Ascending aorta (tissue), 2 donors: ENCODE measurements at regions not wholly inside any gene's neighbourhood (a gene's known extent, or its start where the extent isn't known, plus 50 kb on each side); places are given as distances from the start of the nearest gene placed in this dataset.
"Not testable (repeated sequence)": the region's sequence is repeated elsewhere in the genome, so short reads cannot be mapped to it uniquely, and the experiment has no call there.

Experiments
- DNase-seq, 2 donors: peaks; one replicate each; pipeline ENCODE4 v3.0.0-alpha.2; 2019; ENCODE audit warnings: low spot score in 2 of 2
- H3K27ac ChIP-seq, 2 donors: fragments of 200-600 bp; sonication (generic); one replicate each; pipeline ENCODE4 v1.5.1; 2016 to 2017; ENCODE audit warnings: mild to moderate bottlenecking in 1 of 2
- H3K27me3 ChIP-seq: fragments of 200-600 bp; sonication (generic); one replicate; pipeline ENCODE4 v1.5.1; 2017
- H3K36me3 ChIP-seq, 2 donors: fragments of 200-600 bp; sonication (generic); one replicate each; pipeline ENCODE4 v1.5.1; 2016
- H3K4me1 ChIP-seq, 2 donors: fragments of 200-600 bp; sonication (generic); one replicate each; pipeline ENCODE4 v1.5.1; 2016 to 2017; ENCODE audit warnings: mild to moderate bottlenecking in 1 of 2
- H3K4me3 ChIP-seq, 2 donors: fragments of 200-600 bp; sonication (generic); one replicate each; pipeline ENCODE4 v1.5.1; 2016 to 2017; ENCODE audit warnings: mild to moderate bottlenecking in 1 of 2
- H3K9me3 ChIP-seq, 2 donors: fragments of 200-600 bp; sonication (generic); one replicate each; pipeline ENCODE4 v1.5.1; 2016
- intact Hi-C: fragments of 100-400 bp; cut with DNase I; formaldehyde crosslinking; loops from one replicate; pipeline ENCODE4 v1.15.1; 2023
- TF ChIP-seq, protein P1 (sequence below), 3 experiments: fragments of 200-600 bp in 2 of 3; fragments of 450-650 bp in 1 of 3; sonication (generic) in 2 of 3; IDR thresholded peaks; one replicate each; pipeline ENCODE4 v1.5.1; 2016 to 2019; ENCODE audit warnings: antibody characterized with exemption in 3 of 3, mild to moderate bottlenecking in 1 of 3, moderate library complexity in 1 of 3

DNA sequence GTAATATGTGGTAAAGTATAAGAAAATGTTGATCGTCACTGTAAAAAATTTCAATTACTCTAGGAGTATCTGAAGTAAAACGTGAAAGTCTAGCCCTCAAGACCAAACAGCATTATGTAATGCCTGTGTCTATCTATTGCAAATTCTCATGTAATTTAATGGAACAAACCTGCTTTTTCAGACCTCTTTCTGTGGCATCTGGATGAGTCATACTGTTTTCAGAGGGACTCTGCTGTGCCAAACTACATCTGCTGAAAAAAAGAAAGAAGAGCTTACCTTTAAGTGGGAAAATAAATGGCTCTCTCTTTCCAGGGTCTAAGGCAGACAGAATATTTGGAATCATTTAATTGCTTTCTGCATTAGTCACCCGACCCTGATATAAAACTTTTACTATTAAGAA, 89.8 kb upstream of the ARMCX2 start:
- Histone ChIP-seq H3K36me3 (no peaks in the 10 kb centered on the region), H3K4me1 (no peaks in the 10 kb centered on the region), H3K27ac (no peak overlapping the region), H3K4me3 (no peak overlapping the region), H3K27me3 (no peaks in the 10 kb centered on the region), H3K9me3 (no peaks in the 10 kb centered on the region)
- DNase-seq: no peak
- TF ChIP-seq, protein P1, sequence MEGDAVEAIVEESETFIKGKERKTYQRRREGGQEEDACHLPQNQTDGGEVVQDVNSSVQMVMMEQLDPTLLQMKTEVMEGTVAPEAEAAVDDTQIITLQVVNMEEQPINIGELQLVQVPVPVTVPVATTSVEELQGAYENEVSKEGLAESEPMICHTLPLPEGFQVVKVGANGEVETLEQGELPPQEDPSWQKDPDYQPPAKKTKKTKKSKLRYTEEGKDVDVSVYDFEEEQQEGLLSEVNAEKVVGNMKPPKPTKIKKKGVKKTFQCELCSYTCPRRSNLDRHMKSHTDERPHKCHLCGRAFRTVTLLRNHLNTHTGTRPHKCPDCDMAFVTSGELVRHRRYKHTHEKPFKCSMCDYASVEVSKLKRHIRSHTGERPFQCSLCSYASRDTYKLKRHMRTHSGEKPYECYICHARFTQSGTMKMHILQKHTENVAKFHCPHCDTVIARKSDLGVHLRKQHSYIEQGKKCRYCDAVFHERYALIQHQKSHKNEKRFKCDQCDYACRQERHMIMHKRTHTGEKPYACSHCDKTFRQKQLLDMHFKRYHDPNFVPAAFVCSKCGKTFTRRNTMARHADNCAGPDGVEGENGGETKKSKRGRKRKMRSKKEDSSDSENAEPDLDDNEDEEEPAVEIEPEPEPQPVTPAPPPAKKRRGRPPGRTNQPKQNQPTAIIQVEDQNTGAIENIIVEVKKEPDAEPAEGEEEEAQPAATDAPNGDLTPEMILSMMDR (IDR thresholded peaks at IDR 0.05): no peak
- intact Hi-C loops: no loop called here

DNA sequence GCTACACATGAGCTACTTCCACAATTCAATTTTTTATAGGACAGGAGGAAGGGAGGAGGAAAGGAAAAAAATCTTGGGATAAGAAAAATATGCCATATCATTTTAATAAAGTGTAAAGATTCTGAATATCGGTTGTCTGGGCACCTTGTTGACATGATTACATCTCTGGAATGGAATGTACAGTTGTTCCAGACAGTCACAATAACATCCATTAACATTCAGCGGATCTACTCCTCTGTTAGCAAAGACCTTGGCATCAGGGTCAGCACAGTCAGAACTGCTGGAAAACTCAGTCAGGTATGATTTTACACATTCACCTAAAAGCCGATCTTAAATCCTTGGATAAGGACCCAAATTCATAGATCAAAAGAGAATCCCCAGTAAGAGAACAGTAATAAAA, 85.4 kb upstream of the ARMCX2 start:
- Histone ChIP-seq H3K9me3 (no peaks in the 10 kb centered on the region), H3K27me3 (no peaks in the 10 kb centered on the region), H3K4me1 (no peaks in the 10 kb centered on the region), H3K27ac (no peak overlapping the region), H3K36me3 (no peaks in the 10 kb centered on the region), H3K4me3 (no peak overlapping the region)
- intact Hi-C loops: no loop called here
- TF ChIP-seq, protein P1 (IDR thresholded peaks at IDR 0.05): no peak
- DNase-seq: no peak

DNA sequence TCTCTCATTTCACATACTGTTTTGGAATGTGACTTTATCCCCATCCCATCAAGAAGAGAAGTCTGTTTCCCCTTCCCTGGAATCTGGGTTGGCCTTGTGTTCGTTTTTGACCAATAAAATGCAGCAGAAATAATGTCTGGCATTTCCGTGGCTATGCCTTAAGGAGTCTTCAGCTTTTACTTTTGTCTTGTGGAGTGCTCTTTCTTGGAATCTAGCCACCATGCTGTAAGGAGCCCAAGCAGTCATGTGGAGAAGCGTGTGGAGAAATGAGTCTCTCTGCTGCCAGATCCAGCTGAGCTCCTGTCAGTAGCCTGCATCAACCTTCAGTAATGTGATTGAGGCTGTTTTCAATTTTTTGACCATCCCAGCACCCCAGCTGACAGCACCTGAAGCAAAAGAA, 84.4 kb upstream of the ARMCX2 start:
- no peak overlapping the region for H3K27ac ChIP-seq
- no peak for DNase-seq
- intact Hi-C loops: no loop called here
- H3K9me3 ChIP-seq: no peaks in the 10 kb centered on the region
- TF ChIP-seq, protein P1 (IDR thresholded peaks at IDR 0.05): no peak
- H3K36me3 ChIP-seq: no peaks in the 10 kb centered on the region
- H3K4me3 ChIP-seq: no peak overlapping the region
- H3K27me3 ChIP-seq: no peaks in the 10 kb centered on the region
- H3K4me1 ChIP-seq: no peaks in the 10 kb centered on the region

DNA sequence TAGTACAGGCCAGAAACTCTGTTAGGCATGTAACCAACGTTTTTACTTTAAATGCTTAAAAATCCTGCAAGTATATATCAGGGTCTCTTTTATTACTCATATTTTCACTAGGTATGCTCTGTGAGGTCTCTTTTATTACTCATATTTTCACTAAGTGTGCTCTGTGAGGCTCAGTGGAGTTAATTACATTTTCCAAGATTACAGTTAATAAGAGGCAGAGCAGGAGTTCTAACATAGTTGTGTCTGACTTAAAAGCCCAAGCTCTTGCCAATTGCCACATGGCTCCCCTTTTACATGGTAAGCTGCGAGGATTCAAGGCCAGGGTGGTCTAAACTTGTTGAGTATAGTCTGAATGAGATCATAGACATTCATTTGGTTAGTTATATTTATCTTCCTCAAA, 81.0 kb upstream of the ARMCX2 start:
- no peak overlapping the region for H3K4me3 ChIP-seq
- H3K27ac ChIP-seq: no peak overlapping the region
- intact Hi-C loops: no loop called here
- H3K27me3 ChIP-seq: no peaks in the 10 kb centered on the region
- DNase-seq: no peak
- H3K4me1 ChIP-seq: no peaks in the 10 kb centered on the region
- H3K36me3 ChIP-seq: no peaks in the 10 kb centered on the region
- TF ChIP-seq, protein P1 (IDR thresholded peaks at IDR 0.05): no peak
- H3K9me3 ChIP-seq: no peaks in the 10 kb centered on the region

DNA sequence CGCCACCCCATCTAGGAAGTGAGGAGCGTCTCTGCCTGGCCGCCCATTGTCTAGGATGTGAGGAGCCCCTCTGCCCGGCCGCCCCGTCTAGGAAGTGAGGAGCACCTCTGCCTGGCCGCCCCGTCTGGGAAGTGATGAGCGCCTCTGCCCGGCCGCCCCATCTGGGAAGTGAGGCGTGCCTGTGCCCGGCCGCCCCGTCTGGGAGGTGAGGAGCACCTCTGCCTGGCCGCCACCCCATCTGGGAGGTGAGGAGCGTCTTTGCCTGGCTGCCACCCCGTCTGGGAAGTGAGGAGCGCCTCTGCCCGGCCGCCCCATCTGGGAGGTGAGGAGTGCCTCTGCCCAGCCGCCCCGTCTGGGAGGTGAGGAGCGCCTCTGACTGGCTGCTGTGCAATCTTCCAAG, 79.2 kb upstream of the ARMCX2 start:
- H3K27ac ChIP-seq, H3K4me1 ChIP-seq, intact Hi-C loops, H3K4me3 ChIP-seq, H3K36me3 ChIP-seq, H3K9me3 ChIP-seq, DNase-seq, H3K27me3 ChIP-seq: not testable (repeated sequence)

DNA sequence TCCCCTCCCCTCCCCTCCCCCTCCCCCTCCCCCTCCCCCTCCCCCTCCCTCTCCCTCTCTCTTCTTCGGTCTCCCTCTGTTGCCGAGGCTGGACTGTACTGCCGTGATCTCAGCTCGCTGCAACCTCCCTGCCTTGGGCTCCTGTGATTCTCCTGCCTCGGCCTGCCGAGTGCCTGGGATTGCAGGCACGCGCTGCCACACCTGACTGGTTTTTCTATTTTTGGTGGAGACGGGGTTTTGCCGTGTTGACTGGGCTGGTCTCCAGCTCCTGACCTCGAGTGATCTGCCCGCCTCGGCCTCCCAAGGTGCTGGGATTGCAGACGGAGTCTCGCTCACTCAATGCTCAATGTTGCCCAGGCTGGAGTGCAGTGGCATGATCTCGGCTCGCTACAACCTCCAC, 78.8 kb upstream of the ARMCX2 start:
- H3K4me3 ChIP-seq, H3K9me3 ChIP-seq, intact Hi-C loops, H3K27ac ChIP-seq, H3K36me3 ChIP-seq, H3K4me1 ChIP-seq, DNase-seq, H3K27me3 ChIP-seq: not testable (repeated sequence)

DNA sequence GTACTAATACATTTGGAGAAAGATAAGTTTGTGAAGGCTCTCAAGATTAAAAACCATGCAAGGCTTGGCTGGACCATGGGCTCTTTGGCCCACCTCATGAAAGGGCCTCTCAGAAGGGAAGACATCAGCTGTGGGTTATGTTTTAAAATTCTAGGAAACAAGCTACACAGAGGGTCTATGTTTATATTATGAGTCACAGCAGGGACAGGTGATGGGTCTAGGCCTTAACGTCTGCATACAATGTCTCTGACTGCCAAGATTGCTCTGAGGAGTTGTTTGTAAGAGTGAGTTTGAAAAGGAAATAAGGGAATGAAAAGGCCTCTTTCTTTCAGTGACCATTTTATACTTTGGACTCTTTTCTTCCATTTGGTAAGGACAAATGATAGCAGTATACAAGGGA, 77.0 kb upstream of the ARMCX2 start:
- no peak for DNase-seq
- H3K4me3 ChIP-seq: no peak overlapping the region
- no peaks in the 10 kb centered on the region for H3K36me3 ChIP-seq
- H3K27me3 ChIP-seq: no peaks in the 10 kb centered on the region
- H3K9me3 ChIP-seq: no peaks in the 10 kb centered on the region
- no peak overlapping the region for H3K27ac ChIP-seq
- TF ChIP-seq, protein P1 (IDR thresholded peaks at IDR 0.05): no peak
- intact Hi-C loops: no loop called here
- no peaks in the 10 kb centered on the region for H3K4me1 ChIP-seq
